ENCODE measurements at regions not wholly inside any gene's neighbourhood (a gene's known extent, or its start where the extent isn't known, plus 50 kb on each side); places are given as distances from the start of the nearest gene placed in this dataset.

DNA sequence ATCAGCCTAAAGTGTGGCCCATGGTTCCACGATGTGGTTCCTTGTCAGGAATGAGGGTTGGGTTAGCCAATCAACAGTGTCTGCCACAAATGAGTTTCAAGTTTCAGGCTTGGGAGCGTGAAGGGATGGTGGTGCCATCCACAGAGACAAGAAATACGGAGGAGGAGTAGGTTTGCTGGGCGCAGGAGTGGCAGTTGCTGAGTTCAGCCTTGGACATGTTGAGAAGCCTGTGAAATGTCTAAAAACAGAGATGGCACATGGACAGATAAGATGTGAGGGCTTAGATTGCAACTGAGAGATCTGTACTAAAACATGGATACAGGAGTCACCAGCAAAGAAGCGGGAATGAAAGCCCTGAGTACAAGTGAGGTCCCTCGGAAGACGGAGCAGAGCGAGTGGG lies 481.0 kb downstream of the BCOR start:
- TF ChIP-seq, protein P1, sequence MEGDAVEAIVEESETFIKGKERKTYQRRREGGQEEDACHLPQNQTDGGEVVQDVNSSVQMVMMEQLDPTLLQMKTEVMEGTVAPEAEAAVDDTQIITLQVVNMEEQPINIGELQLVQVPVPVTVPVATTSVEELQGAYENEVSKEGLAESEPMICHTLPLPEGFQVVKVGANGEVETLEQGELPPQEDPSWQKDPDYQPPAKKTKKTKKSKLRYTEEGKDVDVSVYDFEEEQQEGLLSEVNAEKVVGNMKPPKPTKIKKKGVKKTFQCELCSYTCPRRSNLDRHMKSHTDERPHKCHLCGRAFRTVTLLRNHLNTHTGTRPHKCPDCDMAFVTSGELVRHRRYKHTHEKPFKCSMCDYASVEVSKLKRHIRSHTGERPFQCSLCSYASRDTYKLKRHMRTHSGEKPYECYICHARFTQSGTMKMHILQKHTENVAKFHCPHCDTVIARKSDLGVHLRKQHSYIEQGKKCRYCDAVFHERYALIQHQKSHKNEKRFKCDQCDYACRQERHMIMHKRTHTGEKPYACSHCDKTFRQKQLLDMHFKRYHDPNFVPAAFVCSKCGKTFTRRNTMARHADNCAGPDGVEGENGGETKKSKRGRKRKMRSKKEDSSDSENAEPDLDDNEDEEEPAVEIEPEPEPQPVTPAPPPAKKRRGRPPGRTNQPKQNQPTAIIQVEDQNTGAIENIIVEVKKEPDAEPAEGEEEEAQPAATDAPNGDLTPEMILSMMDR (IDR thresholded peaks at IDR 0.05): no peak
- no peak for TF ChIP-seq POLR2A (IDR thresholded peaks at IDR 0.05)
- TF ChIP-seq POLR2AphosphoS5 (IDR thresholded peaks at IDR 0.05): no peak
- Histone ChIP-seq H3K4me3 (no peak overlapping the region), H3K36me3 (no peaks in the 10 kb centered on the region), H3K4me1 (no peaks in the 10 kb centered on the region), H3K27me3 (peaks cover 0 to 32% of the 10 kb centered on the region in 2 donors), H3K9me3 (peaks cover 0 to 5% of the 10 kb centered on the region in 2 donors), H3K27ac (no peak overlapping the region)
- no peak for DNase-seq (ENCODE audit: low spot score in 2 of 2)
- intact Hi-C loops (cut with DNase I; ENCODE audit: low total_unique reads): no loop called here

DNA sequence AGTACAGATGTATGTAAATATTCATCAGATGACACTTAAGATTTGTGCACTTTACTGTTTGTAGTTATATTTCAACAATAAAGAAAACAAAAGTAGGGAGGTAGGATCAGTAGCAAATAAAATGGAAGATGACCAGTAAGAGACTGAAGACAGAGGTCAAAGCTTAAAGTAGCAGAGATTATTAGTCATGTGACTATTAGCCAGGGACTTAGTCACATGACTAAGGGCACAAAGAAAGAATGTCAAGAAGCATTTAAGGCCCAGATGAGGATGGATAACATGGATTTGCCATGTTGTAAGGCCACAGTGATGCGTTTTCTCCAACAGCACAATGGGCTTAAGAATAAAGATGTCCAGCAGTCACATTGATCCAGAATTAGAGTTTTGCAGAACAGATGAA lies 479.6 kb downstream of the BCOR start:
- no peaks in the 10 kb centered on the region for H3K4me1 ChIP-seq
- TF ChIP-seq POLR2AphosphoS5 (IDR thresholded peaks at IDR 0.05): no peak
- no peak for TF ChIP-seq POLR2A (IDR thresholded peaks at IDR 0.05)
- TF ChIP-seq, protein P1 (IDR thresholded peaks at IDR 0.05): no peak
- peaks cover 0 to 5% of the 10 kb centered on the region in 2 donors for H3K9me3 ChIP-seq
- no peak for DNase-seq (ENCODE audit: low spot score in 2 of 2)
- no peaks in the 10 kb centered on the region for H3K36me3 ChIP-seq
- H3K4me3 ChIP-seq: no peak overlapping the region
- no peak overlapping the region for H3K27ac ChIP-seq
- H3K27me3 ChIP-seq: peaks cover 0 to 24% of the 10 kb centered on the region in 2 donors
- intact Hi-C loops (cut with DNase I; ENCODE audit: low total_unique reads): no loop called here

DNA sequence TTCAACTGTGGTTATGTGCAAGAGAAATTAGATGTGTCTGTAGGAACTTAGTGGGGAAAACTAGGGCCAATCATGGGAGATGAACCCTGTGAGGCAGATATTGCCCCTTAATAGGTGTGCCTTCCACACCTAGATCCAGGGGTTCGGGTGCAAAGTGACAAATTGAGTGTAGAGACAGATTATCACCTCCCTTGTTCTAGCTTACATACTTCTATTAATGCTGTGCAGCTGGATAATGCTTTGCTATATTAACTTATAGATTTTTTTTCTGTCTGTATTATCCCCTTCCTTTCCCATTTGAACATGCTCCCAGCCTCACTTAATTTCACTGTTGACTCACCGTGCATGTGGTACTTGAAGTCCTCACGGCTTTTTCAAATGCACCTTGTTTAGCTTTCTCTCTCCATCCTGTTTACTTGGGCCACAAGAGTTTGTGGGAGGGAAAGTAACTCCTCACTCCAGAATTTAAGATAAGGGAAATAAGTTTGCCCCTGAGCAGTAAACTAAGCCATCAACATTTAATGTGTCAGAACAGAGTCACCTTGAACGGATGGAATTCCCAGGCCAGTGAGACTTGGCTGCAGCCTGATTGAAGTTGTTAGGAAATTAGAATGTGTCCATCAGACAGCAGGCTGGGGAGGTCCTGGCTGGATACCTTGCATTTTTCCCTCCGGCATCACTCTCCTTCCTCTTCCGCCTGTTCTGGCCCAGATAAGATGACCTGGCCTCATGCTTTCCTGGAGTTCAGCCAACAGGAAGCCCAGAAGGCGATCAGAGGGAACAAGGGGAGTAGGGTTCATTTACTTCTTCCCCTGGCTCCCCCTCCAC lies 478.4 kb downstream of the BCOR start:
- TF ChIP-seq POLR2A (IDR thresholded peaks at IDR 0.05): no peak
- TF ChIP-seq, protein P1 (IDR thresholded peaks at IDR 0.05): no peak
- TF ChIP-seq POLR2AphosphoS5 (IDR thresholded peaks at IDR 0.05): no peak
- Histone ChIP-seq H3K27ac (no peak overlapping the region), H3K9me3 (peaks cover 6 to 14% of the 10 kb centered on the region in 2 donors), H3K27me3 (peaks cover 0 to 24% of the 10 kb centered on the region in 2 donors), H3K36me3 (no peaks in the 10 kb centered on the region), H3K4me3 (no peak overlapping the region), H3K4me1 (no peaks in the 10 kb centered on the region)
- intact Hi-C loops (cut with DNase I; ENCODE audit: low total_unique reads): no loop called here
- DNase-seq (ENCODE audit: low spot score in 2 of 2): no peak

DNA sequence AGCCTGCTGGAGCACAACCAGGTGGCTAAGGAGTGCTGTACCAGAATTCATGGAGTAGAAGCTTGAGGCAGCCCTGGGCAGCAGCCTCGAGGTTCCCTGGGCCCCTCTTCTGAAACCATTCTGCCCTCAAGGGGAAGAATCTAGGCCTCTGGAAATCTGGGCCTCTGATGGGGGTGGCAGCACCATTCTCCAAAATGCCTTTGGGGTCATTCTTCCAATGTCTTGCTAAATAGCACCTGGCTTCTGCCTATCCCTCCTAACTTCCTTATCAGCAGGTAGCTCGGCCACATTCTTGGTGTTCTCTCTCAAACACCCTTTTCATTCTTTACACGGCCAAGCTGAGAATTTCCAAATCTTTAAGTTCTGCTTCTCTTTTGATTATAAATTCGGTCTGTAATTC lies 473.6 kb downstream of the BCOR start:
- H3K4me3 ChIP-seq: no peak overlapping the region
- H3K9me3 ChIP-seq: peaks cover 6 to 22% of the 10 kb centered on the region in 2 donors
- H3K27ac ChIP-seq: no peak overlapping the region
- TF ChIP-seq POLR2A (IDR thresholded peaks at IDR 0.05): no peak
- TF ChIP-seq POLR2AphosphoS5 (IDR thresholded peaks at IDR 0.05): no peak
- TF ChIP-seq, protein P1 (IDR thresholded peaks at IDR 0.05): no peak
- H3K4me1 ChIP-seq: no peaks in the 10 kb centered on the region
- no peak for DNase-seq (ENCODE audit: low spot score in 2 of 2)
- peaks cover 0 to 43% of the 10 kb centered on the region in 2 donors for H3K27me3 ChIP-seq
- intact Hi-C loops (cut with DNase I; ENCODE audit: low total_unique reads): no loop called here
- H3K36me3 ChIP-seq: no peaks in the 10 kb centered on the region

DNA sequence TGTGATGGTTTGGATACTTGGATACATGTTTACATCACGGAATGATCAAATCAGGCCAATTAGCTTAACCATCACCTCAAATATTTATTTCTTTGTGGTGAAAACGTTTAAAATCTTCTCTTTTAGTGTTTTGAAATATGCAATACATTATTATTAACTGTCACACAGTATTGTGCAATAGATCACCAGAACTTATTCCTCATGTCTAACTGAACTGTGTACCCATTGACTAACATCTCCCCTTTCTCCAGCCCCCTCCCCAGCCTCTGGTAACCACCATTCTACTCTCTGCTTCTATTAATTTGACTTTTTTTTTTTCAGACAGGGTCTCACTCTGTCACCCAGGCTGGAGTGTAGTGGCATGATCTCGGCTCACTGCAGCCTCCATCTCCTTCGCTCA lies 471.9 kb downstream of the BCOR start:
- TF ChIP-seq, protein P1 (IDR thresholded peaks at IDR 0.05): no peak
- TF ChIP-seq POLR2A (IDR thresholded peaks at IDR 0.05) (no peak), POLR2AphosphoS5 (IDR thresholded peaks at IDR 0.05) (no peak)
- DNase-seq (ENCODE audit: low spot score in 2 of 2): no peak
- Histone ChIP-seq H3K4me1 (no peaks in the 10 kb centered on the region), H3K27ac (no peak overlapping the region), H3K9me3 (peaks cover 6 to 22% of the 10 kb centered on the region in 2 donors), H3K27me3 (peaks cover 0 to 56% of the 10 kb centered on the region in 2 donors), H3K36me3 (no peaks in the 10 kb centered on the region), H3K4me3 (no peak overlapping the region)
- intact Hi-C loops (cut with DNase I; ENCODE audit: low total_unique reads): no loop called here
